IMR-90 (cell line): ENCODE measurements at regions not wholly inside any gene's neighbourhood (a gene's known extent, or its start where the extent isn't known, plus 50 kb on each side); places are given as distances from the start of the nearest gene placed in this dataset.

ENCODE experiments used
- ATAC-seq: fragments of 200-7000 bp; cut with Tn5 transposase; 2 replicates; pipeline ENCODE4 v1.9.1; 2020; ENCODE audit warnings: low read depth, mild to moderate bottlenecking, moderate library complexity
- BruUV-seq: library from RNA; stranded (reverse); fragments of 400-500 nt; replicated peaks from 2 replicates; lab custom pipeline; 2021; lab: Mats Ljungman, UMichigan
- CTCF ChIA-PET: fragments of 300-600 bp; formaldehyde crosslinking; extraction: SDS; loops from one replicate; lab custom pipeline; 2021; ENCODE audit warnings: antibody characterized with exemption; lab: Yijun Ruan, JAX
- POLR2A ChIA-PET: fragments of 300-600 bp; sonication (Branson Sonifier 250); formaldehyde crosslinking; loops from one replicate; lab custom pipeline; 2022; ENCODE audit warnings: antibody characterized with exemption; ENCODE audit not compliant: unreplicated experiment; lab: Charles Lee
- DNase-seq: peaks from one replicate; pipeline ENCODE4 v3.0.0; 2013
- H2AFZ ChIP-seq: replicated peaks from 2 replicates; pipeline ENCODE3; 2013; ENCODE audit warnings: low read length, mild to moderate bottlenecking; ENCODE audit not compliant: poor library complexity
- H2AK5ac ChIP-seq: 2 replicates; pipeline ENCODE4 v1.6.1; 2013; ENCODE audit warnings: low read depth, low read length, inconsistent platforms
- H2AK9ac ChIP-seq: replicated peaks from 2 replicates; pipeline ENCODE3; 2013; ENCODE audit warnings: mild to moderate bottlenecking, low read depth, low read length, moderate library complexity; ENCODE audit not compliant: poor library complexity
- H2BK120ac ChIP-seq: 2 replicates; pipeline ENCODE4 v1.6.1; 2013; ENCODE audit warnings: low read depth, low read length, inconsistent platforms
- H2BK15ac ChIP-seq: 3 replicates; pipeline ENCODE4 v1.6.1; 2013; ENCODE audit warnings: low read depth, low read length, inconsistent platforms
- H2BK20ac ChIP-seq: 2 replicates; pipeline ENCODE4 v1.6.1; 2013; ENCODE audit warnings: low read depth, mild to moderate bottlenecking, inconsistent platforms, low read length, moderate library complexity
- H2BK5ac ChIP-seq: 2 replicates; pipeline ENCODE4 v1.6.1; 2013; ENCODE audit warnings: mild to moderate bottlenecking, low read depth, low read length, inconsistent platforms; ENCODE audit not compliant: poor library complexity, severe bottlenecking
- H3K14ac ChIP-seq: replicated peaks from 2 replicates; pipeline ENCODE4 v1.6.1; 2013; ENCODE audit warnings: low read depth, low read length, inconsistent platforms
- H3K18ac ChIP-seq: 2 replicates; pipeline ENCODE4 v1.6.1; 2013; ENCODE audit warnings: low read depth, low read length, control low read depth
- H3K23ac ChIP-seq: 2 replicates; pipeline ENCODE4 v1.6.1; 2013; ENCODE audit warnings: low read depth, low read length, inconsistent platforms
- H3K27ac ChIP-seq: 2 replicates; pipeline ENCODE4 v1.5.1; 2013; ENCODE audit warnings: mild to moderate bottlenecking, control low read depth, low read length; ENCODE audit not compliant: insufficient read depth
- H3K27me3 ChIP-seq: 2 replicates; pipeline ENCODE4 v1.6.1; 2013; ENCODE audit warnings: low read length; ENCODE audit not compliant: control insufficient read depth, insufficient read depth
- H3K36me3 ChIP-seq: 2 replicates; pipeline ENCODE4 v1.6.1; 2013; ENCODE audit warnings: low read length, mixed read lengths; ENCODE audit not compliant: control insufficient read depth, insufficient read depth
- H3K4ac ChIP-seq: 2 replicates; pipeline ENCODE4 v1.6.1; 2013; ENCODE audit warnings: low read depth, low read length, inconsistent platforms
- H3K4me1 ChIP-seq: 2 replicates; pipeline ENCODE4 v1.6.1; 2013; ENCODE audit warnings: low read length, mixed read lengths; ENCODE audit not compliant: control insufficient read depth, insufficient read depth
- H3K4me2 ChIP-seq: 2 replicates; pipeline ENCODE4 v1.6.1; 2013; ENCODE audit warnings: low read depth, mild to moderate bottlenecking, control low read depth, low read length, moderate library complexity
- H3K4me3 ChIP-seq: 2 replicates; pipeline ENCODE4 v1.5.1; 2013; ENCODE audit warnings: low read depth, mild to moderate bottlenecking, control low read depth, low read length, moderate library complexity; ENCODE audit not compliant: insufficient read depth
- H3K56ac ChIP-seq: 2 replicates; pipeline ENCODE4 v1.6.1; 2013; ENCODE audit warnings: low read length, inconsistent platforms; ENCODE audit not compliant: insufficient read depth; ENCODE audit errors: extremely low read depth
- H3K79me1 ChIP-seq, 2 experiments: 2 replicates each; pipeline ENCODE4 v1.6.1; 2013; ENCODE audit warnings: low read length in 2 of 2, inconsistent platforms in 1 of 2, low read depth in 1 of 2
- H3K9ac ChIP-seq: 2 replicates; pipeline ENCODE4 v1.6.1; 2013; ENCODE audit warnings: low read depth, low read length, control low read depth
- H3K9me1 ChIP-seq: 2 replicates; pipeline ENCODE4 v1.6.1; 2013; ENCODE audit warnings: low read length, inconsistent platforms; ENCODE audit not compliant: insufficient read depth
- H3K9me3 ChIP-seq: 2 replicates; pipeline ENCODE4 v1.6.1; 2013; ENCODE audit warnings: low read length; ENCODE audit not compliant: control insufficient read depth, insufficient read depth
- H4K20me1 ChIP-seq: 2 replicates; pipeline ENCODE4 v1.6.1; 2013; ENCODE audit warnings: low read length, inconsistent platforms; ENCODE audit not compliant: insufficient read depth
- H4K5ac ChIP-seq: 2 replicates; pipeline ENCODE4 v1.6.1; 2013; ENCODE audit warnings: mild to moderate bottlenecking, low read depth, low read length, control low read depth
- H4K8ac ChIP-seq, 2 experiments: 2 replicates each; pipeline ENCODE4 v1.6.1; 2013; ENCODE audit warnings: low read depth in 2 of 2, low read length in 2 of 2, control low read depth in 1 of 2, inconsistent platforms in 1 of 2
- H4K91ac ChIP-seq: 2 replicates; pipeline ENCODE4 v1.6.1; 2013; ENCODE audit warnings: low read depth, low read length, inconsistent platforms; ENCODE audit not compliant: insufficient read depth
- CHD1 ChIP-seq: IDR thresholded peaks from 2 replicates; pipeline ENCODE4 v1.6.1; 2012; ENCODE audit warnings: low read depth, low read length, improper control_type of control experiment
- MAZ ChIP-seq: IDR thresholded peaks from 2 replicates; pipeline ENCODE4 v1.6.1; 2012; ENCODE audit warnings: low read depth, mild to moderate bottlenecking, low read length, improper control_type of control experiment, moderate library complexity, borderline replicate concordance
- NFE2L2 ChIP-seq: fragments of 150-350 bp; IDR thresholded peaks from 2 replicates; pipeline ENCODE4 v1.6.1; 2016; ENCODE audit warnings: low read depth, mild to moderate bottlenecking, low read length
- POLR2A ChIP-seq: IDR thresholded peaks from 2 replicates; pipeline ENCODE4 v1.6.1; 2012; ENCODE audit warnings: mild to moderate bottlenecking, low read depth, low read length
- RAD21 ChIP-seq: IDR thresholded peaks from 2 replicates; pipeline ENCODE4 v1.6.1; 2012; ENCODE audit warnings: low read length, improper control_type of control experiment
- RCOR1 ChIP-seq: IDR thresholded peaks from 2 replicates; pipeline ENCODE4 v1.6.1; 2012; ENCODE audit warnings: mild to moderate bottlenecking, low read length, improper control_type of control experiment; ENCODE audit not compliant: insufficient replicate concordance
- SMC3 ChIP-seq: fragments of 150-350 bp; IDR thresholded peaks from 2 replicates; pipeline ENCODE4 v1.6.1; 2016; ENCODE audit warnings: low read depth, mild to moderate bottlenecking, antibody characterized with exemption, low read length, moderate library complexity
- WGBS, 2 experiments: methylation state at CpG; one replicate each; pipeline versions ENCODE4 v1.1.5 to v1.1.7; 2013; ENCODE audit warnings: missing lambda C conversion rate in 2 of 2; ENCODE audit not compliant: insufficient read length in 1 of 2; ENCODE audit errors: extremely low coverage in 2 of 2; 5-methylcytosine and 5-hydroxymethylcytosine counted together
- dilution Hi-C: fragments of 300-500 bp; cut with HindIII; formaldehyde crosslinking; loops from one replicate; pipeline ENCODE4 v1.14.3; 2018; ENCODE audit warnings: low sequenced_read_pairs; ENCODE audit not compliant: unreplicated experiment
- in situ Hi-C: fragments of 300-500 bp; cut with MboI; formaldehyde crosslinking; loops from 3 replicates; pipeline ENCODE4 v1.14.3; 2019; ENCODE audit warnings: low sequenced_read_pairs, inconsistent platforms, mixed read lengths
- intact Hi-C: fragments of 100-400 bp; cut with micrococcal nuclease; formaldehyde crosslinking; loops from 2 replicates; pipeline ENCODE4 v1.10.0; 2022

- Histone ChIP-seq H3K23ac (no peak overlapping the region), H3K36me3 (no peaks in the 10 kb centered on the region), H3K27me3 (no peaks in the 10 kb centered on the region), H2BK15ac (no peak overlapping the region), H4K20me1 (no peaks in the 10 kb centered on the region), H3K4ac (no peak overlapping the region), H2AFZ (no peak overlapping the region), H2BK5ac (no peak overlapping the region), H4K8ac (no peak overlapping the region), H2BK20ac (no peak overlapping the region), H4K91ac (no peak overlapping the region), H3K4me1 (no peaks in the 10 kb centered on the region), H3K9me3 (no peaks in the 10 kb centered on the region), H2BK120ac (no peak overlapping the region), H3K79me1 (no peaks in the 10 kb centered on the region), H2AK9ac (no peak overlapping the region), H3K4me2 (no peak overlapping the region), H3K18ac (no peak overlapping the region), H2AK5ac (no peak overlapping the region), H3K56ac (no peak overlapping the region), H3K4me3 (no peak overlapping the region), H3K27ac (no peak overlapping the region), H4K5ac (no peak overlapping the region), H3K14ac (no peak overlapping the region), H3K9ac (no peak overlapping the region), H3K9me1 (no peaks in the 10 kb centered on the region)
- ChIA-PET CTCF (no interaction called here), POLR2A (no interaction called here)
- intact Hi-C loops (no loop called here), in situ Hi-C loops (no loop called here), dilution Hi-C loops (no loop called here)
- ATAC-seq (no peak), DNase-seq (no peak)
- TF ChIP-seq RAD21: no peak
- no peak for TF ChIP-seq NFE2L2
- TF ChIP-seq SMC3: no peak
- no peak for TF ChIP-seq MAZ
- no peak for TF ChIP-seq RCOR1
- no peak for TF ChIP-seq CHD1
- no peak for TF ChIP-seq POLR2A
- WGBS, 2 experiments: 86% methylated on average over 2 of the region's 3 CpGs; no CpG with 5 or more reads in 1 of the 2 experiments
- no TSS peak for BruUV-seq
These were observed 801.6 kb downstream of the EPHA7 start for GRCh38 chr6:92617721-92618120.
